ENCODE measurements at regions not wholly inside any gene's neighbourhood (a gene's known extent, or its start where the extent isn't known, plus 50 kb on each side); places are given as distances from the start of the nearest gene placed in this dataset.
A peak's percentile ranks its signal among the peaks of the same experiment; 100 is the strongest.

GRCh38 chr6:111997078-111997852, 56.6 kb upstream of the CCN6 start (continued):
- TF ChIP-seq TGIF2 (CRISPR knock-in tag; IDR thresholded peaks at IDR 0.05), result 0 out of 2 replicates have a peak, but pooled peaks have one; percentile 33

GRCh38 chr6:111997853-111998208, 56.1 kb upstream of the CCN6 start:
- no TSS peak for BruUV-seq (replicated peaks)
- Histone ChIP-seq H3K4me1 (replicated peaks in 1 of 2; ENCODE audit: control insufficient read depth in 2 of 2, insufficient read depth in 2 of 2, low read length in 2 of 2) (no peaks in the 10 kb centered on the region), H3K4me2 (ENCODE audit: insufficient read depth, low read length) (no peak overlapping the region), H3K36me3 (ENCODE audit: control insufficient read depth, insufficient read depth, low read length) (no peaks in the 10 kb centered on the region), H3K9me3 (replicated peaks; ENCODE audit: control insufficient read depth, insufficient read depth, low read depth, low read length) (no peaks in the 10 kb centered on the region), H3K4me3 (no peak overlapping the region), H4K20me1 (replicated peaks; ENCODE audit: control insufficient read depth, insufficient read depth, low read length) (no peaks in the 10 kb centered on the region; the same call in 1 of the 2 replicates), H3K27ac (ENCODE audit: extremely low read depth, low read depth, low read length) (no peak overlapping the region), H3K9ac (ENCODE audit: insufficient read depth in 1 of 2, low read depth in 2 of 2, low read length in 2 of 2) (no peak overlapping the region), H2AFZ (ENCODE audit: low read depth, low read length) (no peak overlapping the region), H3K9me1 (ENCODE audit: control insufficient read depth, insufficient read depth, low read length) (no peaks in the 10 kb centered on the region), H3K79me2 (ENCODE audit: control insufficient read depth, insufficient read depth, low read length) (no peaks in the 10 kb centered on the region), H3K27me3 (ENCODE audit: control insufficient read depth in 2 of 2, insufficient read depth in 2 of 2, low read length in 2 of 2) (peaks cover 6 to 33% of the 10 kb centered on the region in 2 experiments; a peak in 3 of 5 replicates)
- no peak for FAIRE-seq
- intact Hi-C loops (cut with micrococcal nuclease), result loop anchor here (1.0 to 5.0 kb wide), 3 partner anchors 44 to 288 kb away; no protein-coding TSS in a partner anchor
- in situ Hi-C loops (cut with MboI), result no loop called here
- POLR2A ChIA-PET, result interaction anchor here (0.6 to 1.0 kb wide), 3 partner anchors 13 to 1931 kb away, joined by 3 read pairs; no protein-coding TSS in a partner anchor
- ATAC-seq, result no peak; the same call in 2 of the 3 replicates
- CTCF ChIA-PET (ENCODE audit: low intra/inter-chr PET ratio), result interaction anchor here (0.8 to 1.9 kb wide), 3 partner anchors 31 to 288 kb away, joined by 3 to 19 read pairs (median 4); no protein-coding TSS in a partner anchor
- WGBS (ENCODE audit: insufficient coverage, low coverage, missing lambda C conversion rate), result 2% methylated on average over 6 of the region's 6 CpGs
- DNase-seq (ENCODE audit: extremely low read depth in 1 of 4, low spot score in 3 of 4), result no peak
- TF ChIP-seq FOXM1 (IDR thresholded peaks at IDR 0.05; ENCODE audit: low read depth) (no peak), FOXM1 (CRISPR knock-in tag; IDR thresholded peaks at IDR 0.05; ENCODE audit: low read depth) (no peak), RB1 (IDR thresholded peaks at IDR 0.05; ENCODE audit: low read depth) (no peak), ZNF551 (CRISPR knock-in tag; IDR thresholded peaks at IDR 0.05) (no peak), ZNF354B (CRISPR knock-in tag; IDR thresholded peaks at IDR 0.05) (no peak), ZNF449 (CRISPR knock-in tag; IDR thresholded peaks at IDR 0.05) (no peak), TFE3 (CRISPR knock-in tag; IDR thresholded peaks at IDR 0.05) (no peak), BRD9 (IDR thresholded peaks at IDR 0.05; ENCODE audit: low read depth, partially characterized antibody) (no peak), MYNN (IDR thresholded peaks at IDR 0.05) (no peak), MYNN (CRISPR knock-in tag; IDR thresholded peaks at IDR 0.05) (no peak), TRIM24 (IDR thresholded peaks at IDR 0.05) (no peak), SMARCE1 (IDR thresholded peaks at IDR 0.05) (no peak), CHAMP1 (IDR thresholded peaks at IDR 0.05) (no peak), HBP1 (CRISPR knock-in tag; IDR thresholded peaks at IDR 0.05) (no peak)

Measured in K562 (cell line).